MM.1S (cell line): ENCODE measurements at regions not wholly inside any gene's neighbourhood (a gene's known extent, or its start where the extent isn't known, plus 50 kb on each side); places are given as distances from the start of the nearest gene placed in this dataset.

Experiments used
- EZH2 ChIP-seq: fragments of 300-600 bp; sonication (generic); optimal IDR thresholded peaks from 2 replicates; pipeline ENCODE3; 2017; ENCODE audit warnings: low read depth, mild to moderate bottlenecking, antibody characterized with exemption, low read length, mixed read lengths
- EZH2phosphoT487 ChIP-seq: fragments of 300-600 bp; sonication (generic); IDR thresholded peaks from 2 replicates; pipeline ENCODE4 v1.6.1; 2018; ENCODE audit warnings: antibody characterized with exemption, low read length
- TF ChIP-seq, protein P1 (sequence below): fragments of 300-600 bp; sonication (generic); IDR thresholded peaks from 2 replicates; pipeline ENCODE4 v1.5.1; 2016; ENCODE audit warnings: antibody characterized with exemption, low read length, mixed read lengths

GRCh38 chr6:103175056-103175455 lies 1684.7 kb downstream of the HACE1 start:
- TF ChIP-seq, protein P1, sequence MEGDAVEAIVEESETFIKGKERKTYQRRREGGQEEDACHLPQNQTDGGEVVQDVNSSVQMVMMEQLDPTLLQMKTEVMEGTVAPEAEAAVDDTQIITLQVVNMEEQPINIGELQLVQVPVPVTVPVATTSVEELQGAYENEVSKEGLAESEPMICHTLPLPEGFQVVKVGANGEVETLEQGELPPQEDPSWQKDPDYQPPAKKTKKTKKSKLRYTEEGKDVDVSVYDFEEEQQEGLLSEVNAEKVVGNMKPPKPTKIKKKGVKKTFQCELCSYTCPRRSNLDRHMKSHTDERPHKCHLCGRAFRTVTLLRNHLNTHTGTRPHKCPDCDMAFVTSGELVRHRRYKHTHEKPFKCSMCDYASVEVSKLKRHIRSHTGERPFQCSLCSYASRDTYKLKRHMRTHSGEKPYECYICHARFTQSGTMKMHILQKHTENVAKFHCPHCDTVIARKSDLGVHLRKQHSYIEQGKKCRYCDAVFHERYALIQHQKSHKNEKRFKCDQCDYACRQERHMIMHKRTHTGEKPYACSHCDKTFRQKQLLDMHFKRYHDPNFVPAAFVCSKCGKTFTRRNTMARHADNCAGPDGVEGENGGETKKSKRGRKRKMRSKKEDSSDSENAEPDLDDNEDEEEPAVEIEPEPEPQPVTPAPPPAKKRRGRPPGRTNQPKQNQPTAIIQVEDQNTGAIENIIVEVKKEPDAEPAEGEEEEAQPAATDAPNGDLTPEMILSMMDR, result no peak
- TF ChIP-seq EZH2 (no peak), EZH2phosphoT487 (no peak)
